Liver (tissue), 7 donors: ENCODE measurements at regions not wholly inside any gene's neighbourhood (a gene's known extent, or its start where the extent isn't known, plus 50 kb on each side); places are given as distances from the start of the nearest gene placed in this dataset.

Experiments
- DNase-seq: peaks from one replicate; pipeline ENCODE4 v3.0.0-alpha.2; 2017; ENCODE audit warnings: low spot score
- H3K27ac ChIP-seq, 2 donors: one replicate each; pipeline ENCODE4 v1.7.0; 2013; ENCODE audit warnings: inconsistent platforms in 2 of 2, low read length in 2 of 2, control low read depth in 1 of 2, low read depth in 1 of 2, mild to moderate bottlenecking in 1 of 2
- H3K27me3 ChIP-seq, 4 donors: one replicate each; pipeline versions ENCODE4 v1.6.1 to v1.7.0; 2013; ENCODE audit warnings: low read length in 3 of 4, inconsistent platforms in 1 of 4, mild to moderate bottlenecking in 1 of 4, moderate library complexity in 1 of 4; ENCODE audit not compliant: control insufficient read depth in 4 of 4, insufficient read depth in 4 of 4
- H3K36me3 ChIP-seq, 4 donors: one replicate each; pipeline versions ENCODE4 v1.6.1 to v1.7.0; 2013; ENCODE audit warnings: low read length in 3 of 4, mild to moderate bottlenecking in 3 of 4, low read depth in 1 of 4, moderate library complexity in 1 of 4; ENCODE audit not compliant: control insufficient read depth in 4 of 4, insufficient read depth in 3 of 4
- H3K4me1 ChIP-seq, 4 donors: one replicate each; pipeline versions ENCODE4 v1.6.1 to v1.7.0; 2013; ENCODE audit warnings: low read length in 3 of 4, mild to moderate bottlenecking in 3 of 4, moderate library complexity in 1 of 4; ENCODE audit not compliant: control insufficient read depth in 4 of 4, insufficient read depth in 4 of 4
- H3K4me3 ChIP-seq, 3 donors: one replicate each; pipeline versions ENCODE4 v1.6.1 to v1.7.0; 2013; ENCODE audit warnings: low read length in 3 of 3, control low read depth in 1 of 3, low read depth in 1 of 3, mild to moderate bottlenecking in 1 of 3
- H3K9ac ChIP-seq, 2 donors: one replicate each; pipeline ENCODE4 v1.7.0; 2013; ENCODE audit warnings: low read length in 2 of 2, mild to moderate bottlenecking in 2 of 2, moderate library complexity in 2 of 2, control low read depth in 1 of 2, low read depth in 1 of 2
- H3K9me3 ChIP-seq, 4 donors: one replicate each; pipeline versions ENCODE4 v1.6.1 to v1.7.0; 2013; ENCODE audit warnings: low read length in 3 of 4; ENCODE audit not compliant: control insufficient read depth in 4 of 4
- EGR1 ChIP-seq, 2 donors: IDR thresholded peaks; 2 replicates each; pipeline ENCODE4 v1.6.1; 2016 to 2018; ENCODE audit warnings: antibody characterized with exemption in 2 of 2, low read depth in 2 of 2
- FOXA1 ChIP-seq: IDR thresholded peaks from 2 replicates; pipeline ENCODE4 v1.6.1; 2016; ENCODE audit warnings: antibody characterized with exemption
- FOXA2 ChIP-seq: IDR thresholded peaks from 2 replicates; pipeline ENCODE4 v1.6.1; 2016; ENCODE audit warnings: antibody characterized with exemption
- GABPA ChIP-seq, 2 donors: IDR thresholded peaks in 1 of 2; conservative IDR thresholded peaks in 1 of 2; 2 replicates each; pipeline ENCODE4 v1.6.1; 2016; ENCODE audit warnings: antibody characterized with exemption in 2 of 2, mild to moderate bottlenecking in 1 of 2, moderate library complexity in 1 of 2
- HNF4A ChIP-seq, 2 donors: conservative IDR thresholded peaks; 2 replicates each; pipeline ENCODE4 v1.6.1; 2016; ENCODE audit warnings: antibody characterized with exemption in 2 of 2, mild to moderate bottlenecking in 2 of 2
- HNF4G ChIP-seq: IDR thresholded peaks from 2 replicates; pipeline ENCODE4 v1.6.1; 2016; ENCODE audit warnings: antibody characterized with exemption
- JUND ChIP-seq, 2 donors: IDR thresholded peaks; 2 replicates each; pipeline ENCODE4 v1.6.1; 2016; ENCODE audit warnings: antibody characterized with exemption in 2 of 2
- MAX ChIP-seq: IDR thresholded peaks from 2 replicates; pipeline ENCODE4 v1.6.1; 2016; ENCODE audit warnings: antibody characterized with exemption
- NR2F2 ChIP-seq: IDR thresholded peaks from 2 replicates; pipeline ENCODE4 v1.6.1; 2016; ENCODE audit warnings: antibody characterized with exemption
- RAD21 ChIP-seq, 2 donors: IDR thresholded peaks; 2 replicates each; pipeline ENCODE4 v1.6.1; 2016; ENCODE audit warnings: antibody characterized with exemption in 2 of 2, mild to moderate bottlenecking in 2 of 2
- RXRA ChIP-seq, 2 donors: IDR thresholded peaks; 2 replicates each; pipeline ENCODE4 v1.6.1; 2017 to 2018; ENCODE audit warnings: antibody characterized with exemption in 2 of 2, mild to moderate bottlenecking in 1 of 2
- SP1 ChIP-seq: IDR thresholded peaks from 2 replicates; pipeline ENCODE4 v1.6.1; 2018; ENCODE audit warnings: antibody characterized with exemption, mild to moderate bottlenecking
- TAF1 ChIP-seq: conservative IDR thresholded peaks from 2 replicates; pipeline ENCODE4 v1.6.1; 2016; ENCODE audit warnings: antibody characterized with exemption, mild to moderate bottlenecking
- YY1 ChIP-seq: IDR thresholded peaks from 2 replicates; pipeline ENCODE4 v1.6.1; 2016; ENCODE audit warnings: antibody characterized with exemption, mild to moderate bottlenecking
- ZBTB33 ChIP-seq: IDR thresholded peaks from 2 replicates; pipeline ENCODE4 v1.6.1; 2016; ENCODE audit warnings: antibody characterized with exemption
- WGBS: extraction: QIAGEN DNeasy Blood & Tissue Kit; methylation state at CpG from one replicate; pipeline ENCODE4 v1.1.7; 2013; 5-methylcytosine and 5-hydroxymethylcytosine counted together
- TF ChIP-seq, protein P1 (sequence below): IDR thresholded peaks from 2 replicates; pipeline ENCODE4 v1.6.1; 2016; ENCODE audit warnings: antibody characterized with exemption
- TF ChIP-seq, protein P2 (sequence below): IDR thresholded peaks from 2 replicates; pipeline ENCODE4 v1.6.1; 2016; ENCODE audit warnings: antibody characterized with exemption, mild to moderate bottlenecking
- donor health status: healthy.
- donor health status: healthy.
- donor health status: healthy.
- donor health status: healthy.

DNA sequence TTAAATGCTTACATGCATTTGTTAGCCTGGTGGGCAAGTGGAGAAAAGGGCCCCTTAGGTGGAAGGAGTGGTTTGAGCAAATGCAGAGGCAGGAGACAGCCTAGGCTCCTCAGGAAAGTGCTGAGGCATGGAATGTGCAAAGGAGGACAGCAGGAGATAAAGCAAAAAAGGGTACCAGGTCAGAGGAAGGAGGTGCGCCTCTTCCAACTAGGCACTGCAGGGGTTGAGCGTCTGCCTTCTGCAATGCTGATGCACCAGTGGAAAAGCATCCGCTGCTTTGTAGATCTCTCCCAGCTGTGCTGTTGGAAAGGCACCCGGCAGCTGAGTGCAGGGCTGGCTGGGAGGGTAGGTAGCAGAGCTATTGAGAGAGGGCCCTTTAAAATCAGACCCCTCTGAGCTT, 287.0 kb upstream of the XYLT1 start:
- 46% methylated on average over 4 of the region's 4 CpGs for WGBS
- TF ChIP-seq EGR1 (IDR thresholded peaks at IDR 0.05; ENCODE audit: low read depth in 2 of 2) = no peak
- TF ChIP-seq, protein P1, sequence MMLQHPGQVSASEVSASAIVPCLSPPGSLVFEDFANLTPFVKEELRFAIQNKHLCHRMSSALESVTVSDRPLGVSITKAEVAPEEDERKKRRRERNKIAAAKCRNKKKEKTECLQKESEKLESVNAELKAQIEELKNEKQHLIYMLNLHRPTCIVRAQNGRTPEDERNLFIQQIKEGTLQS = no peak
- TF ChIP-seq RAD21 (IDR thresholded peaks at IDR 0.05) = no peak
- no peak for TF ChIP-seq JUND (IDR thresholded peaks at IDR 0.05)
- no peak for TF ChIP-seq HNF4A (conservative IDR thresholded peaks at IDR 0.05)
- TF ChIP-seq YY1 = no peak
- no peak for TF ChIP-seq MAX
- TF ChIP-seq FOXA2 = no peak
- TF ChIP-seq RXRA (IDR thresholded peaks at IDR 0.05) = no peak
- TF ChIP-seq HNF4G = no peak
- no peak for TF ChIP-seq FOXA1
- no peak for TF ChIP-seq ZBTB33
- Histone ChIP-seq H3K4me3 (no peak overlapping the region), H3K9ac (no peak overlapping the region), H3K36me3 (no peaks in the 10 kb centered on the region), H3K9me3 (peaks cover 0 to 3% (median 1%) of the 10 kb centered on the region in 4 donors), H3K27me3 (peaks cover 0 to 3% (median 0%) of the 10 kb centered on the region in 4 donors), H3K4me1 (no peaks in the 10 kb centered on the region), H3K27ac (no peak overlapping the region)
- no peak for DNase-seq

- Histone ChIP-seq H3K27me3 (peaks cover 0 to 3% (median 0%) of the 10 kb centered on the region in 4 donors), H3K9me3 (peaks cover 0 to 3% (median 1%) of the 10 kb centered on the region in 4 donors), H3K9ac (no peak overlapping the region), H3K27ac (no peak overlapping the region), H3K36me3 (no peaks in the 10 kb centered on the region), H3K4me1 (no peaks in the 10 kb centered on the region), H3K4me3 (no peak overlapping the region)
- no peak for TF ChIP-seq SP1
- TF ChIP-seq RXRA (IDR thresholded peaks at IDR 0.05) = no peak
- no peak for TF ChIP-seq FOXA2
- no peak for TF ChIP-seq MAX
- TF ChIP-seq YY1 = no peak
- no peak for TF ChIP-seq FOXA1
- TF ChIP-seq NR2F2 = no peak
- no peak for TF ChIP-seq JUND (IDR thresholded peaks at IDR 0.05)
- no peak for TF ChIP-seq ZBTB33
- TF ChIP-seq, protein P1 = no peak
- no peak for TF ChIP-seq TAF1
- no peak for TF ChIP-seq GABPA (IDR thresholded peaks at IDR 0.05 in 1 of 2, conservative IDR thresholded peaks at IDR 0.05 in 1 of 2)
- no peak for TF ChIP-seq HNF4A (conservative IDR thresholded peaks at IDR 0.05)
- TF ChIP-seq RAD21 (IDR thresholded peaks at IDR 0.05) = no peak
- TF ChIP-seq EGR1 (IDR thresholded peaks at IDR 0.05; ENCODE audit: low read depth in 2 of 2) = no peak
- TF ChIP-seq, protein P2, sequence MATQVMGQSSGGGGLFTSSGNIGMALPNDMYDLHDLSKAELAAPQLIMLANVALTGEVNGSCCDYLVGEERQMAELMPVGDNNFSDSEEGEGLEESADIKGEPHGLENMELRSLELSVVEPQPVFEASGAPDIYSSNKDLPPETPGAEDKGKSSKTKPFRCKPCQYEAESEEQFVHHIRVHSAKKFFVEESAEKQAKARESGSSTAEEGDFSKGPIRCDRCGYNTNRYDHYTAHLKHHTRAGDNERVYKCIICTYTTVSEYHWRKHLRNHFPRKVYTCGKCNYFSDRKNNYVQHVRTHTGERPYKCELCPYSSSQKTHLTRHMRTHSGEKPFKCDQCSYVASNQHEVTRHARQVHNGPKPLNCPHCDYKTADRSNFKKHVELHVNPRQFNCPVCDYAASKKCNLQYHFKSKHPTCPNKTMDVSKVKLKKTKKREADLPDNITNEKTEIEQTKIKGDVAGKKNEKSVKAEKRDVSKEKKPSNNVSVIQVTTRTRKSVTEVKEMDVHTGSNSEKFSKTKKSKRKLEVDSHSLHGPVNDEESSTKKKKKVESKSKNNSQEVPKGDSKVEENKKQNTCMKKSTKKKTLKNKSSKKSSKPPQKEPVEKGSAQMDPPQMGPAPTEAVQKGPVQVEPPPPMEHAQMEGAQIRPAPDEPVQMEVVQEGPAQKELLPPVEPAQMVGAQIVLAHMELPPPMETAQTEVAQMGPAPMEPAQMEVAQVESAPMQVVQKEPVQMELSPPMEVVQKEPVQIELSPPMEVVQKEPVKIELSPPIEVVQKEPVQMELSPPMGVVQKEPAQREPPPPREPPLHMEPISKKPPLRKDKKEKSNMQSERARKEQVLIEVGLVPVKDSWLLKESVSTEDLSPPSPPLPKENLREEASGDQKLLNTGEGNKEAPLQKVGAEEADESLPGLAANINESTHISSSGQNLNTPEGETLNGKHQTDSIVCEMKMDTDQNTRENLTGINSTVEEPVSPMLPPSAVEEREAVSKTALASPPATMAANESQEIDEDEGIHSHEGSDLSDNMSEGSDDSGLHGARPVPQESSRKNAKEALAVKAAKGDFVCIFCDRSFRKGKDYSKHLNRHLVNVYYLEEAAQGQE = no peak
- 75% methylated on average over 1 of the region's 1 CpG for WGBS
- DNase-seq = no peak
Observed at GRCh38 chr16:17755158-17755557, 284.4 kb upstream of the XYLT1 start.
